KG1 (cell line): ENCODE measurements at regions not wholly inside any gene's neighbourhood (a gene's known extent, or its start where the extent isn't known, plus 50 kb on each side); places are given as distances from the start of the nearest gene placed in this dataset.

Experiments used
- DNase-seq: peaks from one replicate; lab custom pipeline; 2025; lab: John Stamatoyannopoulos, UW

- no peak for DNase-seq
Measured at GRCh38 chr21:31409831-31410487, 65.9 kb upstream of the TIAM1 start.

- no peak for DNase-seq
Measured at GRCh38 chr21:31408301-31409088, 64.4 kb upstream of the TIAM1 start.

- no peak for DNase-seq
Measured at GRCh38 chr21:31406510-31406909, 62.4 kb upstream of the TIAM1 start.

- DNase-seq: no peak
Measured at GRCh38 chr21:31405604-31406003, 61.5 kb upstream of the TIAM1 start.

GRCh38 chr21:31403596-31404333 lies 59.7 kb upstream of the TIAM1 start:
- DNase-seq: no peak

GRCh38 chr21:31399591-31399990 lies 55.5 kb upstream of the TIAM1 start:
- no peak for DNase-seq

GRCh38 chr21:31398574-31398973 lies 54.5 kb upstream of the TIAM1 start:
- no peak for DNase-seq

- no peak for DNase-seq
Measured at GRCh38 chr21:31397939-31398338, 53.9 kb upstream of the TIAM1 start.

- no peak for DNase-seq
Measured at GRCh38 chr21:31397515-31397926, 53.5 kb upstream of the TIAM1 start.

- no peak for DNase-seq
Measured at GRCh38 chr21:31397030-31397429, 53.0 kb upstream of the TIAM1 start.

- no peak for DNase-seq
Measured at GRCh38 chr21:31396399-31396798, 52.3 kb upstream of the TIAM1 start.

- DNase-seq: no peak
Measured at GRCh38 chr21:31395791-31396190, 51.7 kb upstream of the TIAM1 start.

- DNase-seq: no peak
Measured at GRCh38 chr21:31395268-31395667, 51.2 kb upstream of the TIAM1 start.

- DNase-seq: no peak
Measured at GRCh38 chr21:31394309-31394708, 50.2 kb upstream of the TIAM1 start.
